NCI-H526 treated with DMSO at 0.1 percent for 48 hours (cell line): ENCODE measurements at regions not wholly inside any gene's neighbourhood (a gene's known extent, or its start where the extent isn't known, plus 50 kb on each side); places are given as distances from the start of the nearest gene placed in this dataset.
A peak's percentile ranks its signal among the peaks of the same experiment; 100 is the strongest.

Experiments used
- DNase-seq: peaks from one replicate; lab custom pipeline; 2025; lab: John Stamatoyannopoulos, UW

DNA sequence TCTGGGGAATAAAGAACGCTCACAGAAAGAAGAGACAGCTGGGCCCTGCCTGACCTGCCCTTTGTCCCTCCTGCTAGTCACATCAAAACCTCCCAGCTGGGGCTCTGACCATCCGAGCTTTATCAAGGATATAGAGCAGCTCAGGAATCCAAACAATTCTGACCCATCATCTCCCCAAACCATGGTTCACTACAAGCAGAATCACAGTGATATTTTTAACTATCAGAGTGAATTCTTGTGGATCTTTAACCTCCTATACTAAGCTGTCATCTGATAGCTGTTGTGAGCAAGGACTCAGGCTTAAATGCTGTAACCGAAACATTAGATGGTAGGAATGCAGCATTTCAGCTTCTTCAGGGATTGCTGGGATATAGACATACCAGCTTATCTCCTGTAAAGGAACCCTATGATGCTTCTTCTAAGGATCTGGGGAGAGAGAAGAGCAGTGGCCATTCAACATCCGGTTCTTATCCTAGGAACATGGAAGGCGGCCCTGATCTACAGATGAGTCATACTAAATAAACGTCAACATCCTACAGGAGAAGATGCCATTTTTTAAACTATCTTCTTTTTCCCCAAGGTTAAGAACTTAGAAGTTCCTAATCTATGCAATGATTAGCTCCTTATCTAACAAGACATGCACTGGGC, 84.7 kb upstream of the AKIP1 start:
- no peak for DNase-seq

GRCh38 chr11:8826901-8827560, 84.0 kb upstream of the AKIP1 start:
- DNase-seq: no peak

- no peak for DNase-seq
Observed at GRCh38 chr11:8828046-8828445, 82.9 kb upstream of the AKIP1 start.

DNA sequence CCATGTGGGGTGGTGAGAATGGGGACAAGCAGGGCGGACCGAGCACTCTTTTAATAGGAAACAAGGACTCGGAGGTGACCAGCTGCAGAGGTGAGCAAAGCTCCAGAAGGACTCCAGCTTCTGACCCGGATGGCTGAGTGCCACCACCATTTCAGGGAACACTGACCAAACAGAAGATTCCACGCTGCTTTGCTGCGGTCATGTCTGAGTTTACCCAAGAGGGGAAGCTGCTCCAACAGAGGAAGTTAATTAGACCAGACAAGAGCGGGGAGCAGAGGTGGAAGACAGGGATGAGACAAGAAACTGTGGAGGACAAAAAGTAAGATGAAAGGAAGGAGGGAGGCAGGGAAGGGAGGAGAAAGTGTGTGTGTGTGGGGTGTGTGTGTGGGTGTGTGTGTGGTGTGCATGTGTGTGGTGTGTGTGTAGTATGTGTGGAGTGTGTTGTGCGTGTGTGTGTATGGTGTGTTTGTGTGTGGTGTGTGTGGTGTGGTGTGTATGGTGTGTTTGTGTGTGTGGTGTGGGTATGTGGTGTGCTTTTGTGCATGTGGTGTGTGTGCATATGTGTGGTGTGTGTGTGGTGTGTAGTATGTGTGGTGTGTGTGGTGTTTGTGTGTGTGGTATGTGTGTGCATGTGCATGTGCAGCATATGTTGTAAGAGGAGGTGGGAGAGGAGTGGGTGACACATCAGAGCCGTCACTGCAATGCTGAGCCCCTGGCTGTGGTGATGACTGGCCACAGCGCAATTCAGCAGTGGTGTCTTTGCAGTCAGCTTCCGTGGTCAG, 82.2 kb upstream of the AKIP1 start:
- no peak for DNase-seq

GRCh38 chr11:8829556-8829955, 81.4 kb upstream of the AKIP1 start:
- DNase-seq: no peak

- no peak for DNase-seq
Observed at GRCh38 chr11:8830641-8831040, 80.3 kb upstream of the AKIP1 start.

GRCh38 chr11:8831861-8832260, 79.1 kb upstream of the AKIP1 start:
- DNase-seq: no peak

GRCh38 chr11:8832571-8833260, 78.3 kb upstream of the AKIP1 start:
- DNase-seq: peak; percentile 35

- no peak for DNase-seq
Observed at GRCh38 chr11:8833568-8834315, 77.2 kb upstream of the AKIP1 start.

DNA sequence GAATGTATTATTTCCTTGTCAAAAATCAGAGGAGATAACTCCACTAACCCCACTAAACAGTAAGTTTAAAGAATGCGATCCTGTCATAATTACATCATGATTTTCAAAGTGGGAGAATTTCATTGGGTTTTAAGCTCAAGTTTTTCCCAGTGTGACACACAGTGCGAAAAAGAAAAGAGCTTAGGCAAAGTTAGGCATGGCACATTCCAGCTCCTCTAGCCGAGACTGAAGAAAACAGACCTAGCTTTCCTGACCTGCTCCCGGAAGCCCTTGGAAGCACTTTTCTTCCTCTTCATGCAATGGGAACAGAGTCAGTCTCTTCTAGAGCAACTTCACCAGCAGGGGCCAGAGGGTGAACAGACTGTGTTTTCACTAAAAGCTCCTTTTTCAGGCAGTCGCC, 76.6 kb upstream of the AKIP1 start:
- DNase-seq: no peak

- no peak for DNase-seq
Observed at GRCh38 chr11:8838248-8838647, 72.7 kb upstream of the AKIP1 start.

DNA sequence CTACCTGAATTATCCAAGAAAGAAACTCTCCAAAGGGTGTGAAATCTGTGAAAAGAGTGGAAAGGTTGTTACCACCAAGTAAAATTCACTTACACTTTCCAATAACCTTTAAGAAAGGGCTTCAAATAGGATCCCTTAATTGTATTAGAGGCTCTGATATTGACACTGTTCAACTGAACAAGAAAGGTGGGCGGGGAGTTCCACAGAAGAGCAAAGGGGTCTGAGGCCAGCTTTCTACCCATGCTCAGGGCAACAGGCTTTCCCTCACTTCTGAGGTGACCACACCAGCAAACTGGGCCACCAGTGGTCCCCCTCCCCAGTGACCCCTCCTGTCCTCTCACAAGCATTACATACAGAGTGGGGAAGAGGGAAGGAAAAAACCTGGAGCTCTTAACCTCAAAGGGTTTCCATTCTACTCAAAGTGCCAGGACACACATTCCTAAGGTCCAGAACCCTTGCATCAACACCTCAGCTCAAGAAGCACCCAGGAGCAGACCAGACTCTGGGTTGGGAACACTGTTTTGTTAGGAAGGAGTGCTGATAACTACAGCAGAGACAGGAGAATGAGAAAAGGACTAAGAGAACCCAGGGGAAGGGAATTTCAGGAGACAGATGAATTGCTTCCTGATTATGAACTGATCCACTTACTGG, 71.6 kb upstream of the AKIP1 start:
- no peak for DNase-seq

GRCh38 chr11:8839957-8840945, 70.7 kb upstream of the AKIP1 start:
- peak; percentile 91 for DNase-seq

GRCh38 chr11:8841899-8842298, 69.1 kb upstream of the AKIP1 start:
- no peak for DNase-seq

GRCh38 chr11:8858808-8859207, 52.2 kb upstream of the AKIP1 start:
- no peak for DNase-seq
